ENCODE measurements at regions not wholly inside any gene's neighbourhood (a gene's known extent, or its start where the extent isn't known, plus 50 kb on each side); places are given as distances from the start of the nearest gene placed in this dataset.
"Not testable (repeated sequence)": the region's sequence is repeated elsewhere in the genome, so short reads cannot be mapped to it uniquely, and the experiment has no call there.

DNA sequence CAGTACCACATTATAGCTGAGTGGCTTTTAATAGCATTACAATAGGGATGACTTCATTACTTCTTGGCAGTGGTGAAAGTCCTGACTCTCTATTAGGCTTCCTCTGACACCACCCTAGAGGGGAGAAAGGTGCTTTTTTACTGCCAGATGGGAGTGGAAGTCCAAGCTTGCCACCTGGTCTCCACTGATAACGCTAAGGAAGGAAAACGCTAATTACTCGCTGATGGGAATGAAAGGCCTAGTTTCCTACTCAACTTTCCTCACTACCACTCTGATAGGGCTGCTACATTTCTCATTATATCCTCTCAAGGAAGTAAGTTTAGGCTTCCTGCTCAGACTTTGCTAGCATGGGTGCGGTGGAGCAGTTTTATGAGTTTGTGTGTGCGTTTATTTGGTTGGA, 62.3 kb upstream of the PAGE3 start:
- ATAC-seq (no peak), DNase-seq (ENCODE audit: missing footprints) (no peak)
- intact Hi-C loops (cut with DNase I) = loop anchor here (5.0 kb wide), 1 partner anchor 190 kb away; no protein-coding TSS in a partner anchor

DNA sequence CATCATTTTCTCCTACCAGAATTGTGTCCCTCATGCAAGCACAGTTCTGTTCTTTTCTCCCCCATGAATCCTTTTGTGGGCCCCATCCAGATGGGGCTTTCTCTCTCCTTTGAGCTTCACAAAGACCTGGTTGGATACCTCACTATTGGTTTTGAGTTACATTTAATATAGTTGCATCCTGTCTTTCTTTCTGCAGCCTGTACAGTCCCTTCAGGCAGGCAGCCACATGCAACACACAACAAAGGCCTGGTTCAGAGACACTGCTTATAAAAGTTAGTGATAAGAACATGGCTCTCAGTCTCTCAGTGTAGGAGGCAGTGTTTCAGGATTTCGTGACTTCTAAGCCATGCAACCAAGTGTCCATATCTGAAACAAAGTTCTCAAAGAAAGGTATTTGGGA, 70.6 kb upstream of the PAGE3 start:
- no peak for ATAC-seq
- intact Hi-C loops (cut with DNase I) = no loop called here
- DNase-seq (ENCODE audit: missing footprints) = no peak

DNA sequence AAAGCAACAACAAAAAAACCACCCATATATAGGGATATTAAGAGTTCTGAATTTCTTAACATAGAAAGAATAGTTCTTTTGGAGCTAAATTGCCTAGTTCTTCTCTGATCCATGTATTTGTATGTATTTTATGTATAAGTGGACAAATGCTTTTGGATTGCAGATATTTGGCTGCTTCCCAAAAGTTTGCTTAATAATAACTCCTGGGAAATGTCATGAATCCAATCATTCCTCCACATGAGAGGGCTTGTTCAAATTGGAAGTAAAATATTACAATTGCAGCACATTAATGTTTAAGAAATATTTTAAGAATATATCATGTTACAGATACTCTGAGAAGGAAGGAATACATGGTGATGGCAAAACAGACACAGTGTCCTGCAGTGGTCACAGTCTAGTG, 71.5 kb upstream of the PAGE3 start:
- DNase-seq (ENCODE audit: missing footprints) = no peak
- no peak for ATAC-seq
- intact Hi-C loops (cut with DNase I) = no loop called here

DNA sequence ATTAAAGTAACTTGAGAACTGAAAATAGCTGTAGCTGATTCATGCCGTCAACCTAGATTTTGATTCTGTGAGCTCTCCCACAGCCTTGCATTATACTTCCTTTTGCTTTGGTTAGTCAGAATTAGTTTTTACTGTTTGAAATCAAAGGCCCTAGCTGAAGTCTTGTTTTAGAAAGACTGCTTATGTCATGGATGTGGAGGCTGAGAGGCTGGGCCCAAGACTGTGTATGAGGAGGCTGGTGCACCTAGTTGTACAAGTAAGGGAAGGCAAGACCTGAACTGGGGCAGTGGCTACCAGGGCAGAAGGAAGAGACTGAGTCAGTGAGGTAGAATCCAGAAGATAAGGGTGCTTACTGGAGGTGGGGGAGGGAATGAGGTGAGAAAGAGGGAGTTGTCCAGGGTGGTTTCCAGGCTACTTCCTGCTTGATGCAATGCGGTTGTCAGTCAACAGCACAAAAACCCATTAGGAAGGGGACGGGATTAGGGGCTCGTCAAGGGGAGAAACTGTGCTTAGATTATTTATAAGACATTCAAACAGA, 76.2 kb upstream of the PAGE3 start:
- ATAC-seq (no peak), DNase-seq (ENCODE audit: missing footprints) (no peak)
- intact Hi-C loops (cut with DNase I) = no loop called here

DNA sequence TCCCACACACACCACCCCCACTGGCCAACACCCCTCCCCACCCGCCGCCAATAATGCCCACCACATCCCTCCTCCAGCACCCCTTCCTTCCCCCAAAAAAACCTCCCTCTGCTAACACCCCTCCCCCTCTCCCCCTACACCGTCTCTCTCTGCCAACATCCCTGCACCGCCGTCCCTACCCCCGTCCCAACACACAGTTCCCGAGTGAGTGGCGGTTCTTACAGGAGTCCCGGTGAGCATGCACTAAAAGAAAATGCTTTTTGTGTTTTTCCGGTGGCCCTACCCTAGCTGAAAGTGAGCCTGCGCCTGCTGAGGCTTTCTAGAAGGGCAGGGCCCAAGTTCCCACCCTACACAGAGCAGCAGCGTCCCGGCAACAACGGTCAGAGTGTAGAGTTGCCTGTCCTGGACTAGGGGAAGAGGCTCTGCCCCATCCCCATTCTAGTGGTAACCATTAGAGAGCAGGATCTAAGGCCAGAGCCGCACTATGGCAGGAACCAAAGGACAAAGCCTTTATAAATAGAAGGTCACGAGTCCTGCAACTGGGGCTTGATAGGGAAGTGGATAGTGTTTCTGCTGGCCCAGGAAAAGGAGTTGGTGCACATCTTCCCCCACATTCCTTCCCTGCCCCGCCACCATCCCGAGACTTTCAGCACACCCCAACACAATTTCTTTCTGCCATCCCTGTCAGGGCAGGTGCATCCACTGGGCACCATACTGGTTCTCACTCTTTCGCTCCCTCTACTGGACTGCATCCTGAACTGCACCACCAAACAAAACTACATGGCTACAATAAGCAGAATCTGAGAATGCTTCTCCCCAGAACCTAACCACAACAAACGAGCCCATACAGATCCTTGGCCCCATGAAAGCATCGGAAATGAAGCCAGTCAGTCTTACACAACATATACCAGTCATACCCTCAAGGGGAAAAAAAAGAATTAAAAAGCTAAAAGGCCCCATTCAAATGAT, 78.1 kb upstream of the PAGE3 start:
- DNase-seq (ENCODE audit: missing footprints) (no peak), ATAC-seq (no peak)
- intact Hi-C loops (cut with DNase I) = loop anchor here (2.0 kb wide), 1 partner anchor 206 kb away; no protein-coding TSS in a partner anchor

DNA sequence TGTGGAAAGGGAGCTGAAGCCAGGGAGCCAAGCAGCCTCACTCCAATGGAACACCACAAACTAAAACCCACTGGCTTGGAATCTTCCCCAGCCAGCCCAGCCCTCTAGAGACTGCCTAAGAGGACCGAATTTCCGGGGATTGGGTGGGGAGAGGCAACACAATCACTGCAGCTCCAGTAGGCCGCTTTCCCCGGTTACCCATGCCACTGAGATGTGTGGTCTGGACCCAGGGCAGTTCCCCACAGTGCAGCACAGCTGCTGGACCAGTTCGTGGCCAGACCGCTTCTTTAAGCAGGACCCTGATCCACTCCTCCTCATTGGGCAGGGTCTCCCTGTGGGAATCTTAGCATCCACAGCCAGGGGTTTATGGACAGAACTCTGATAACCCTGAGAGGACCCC, 91.9 kb upstream of the PAGE3 start:
- ATAC-seq (no peak), DNase-seq (ENCODE audit: missing footprints) (no peak)
- intact Hi-C loops (cut with DNase I) = no loop called here

DNA sequence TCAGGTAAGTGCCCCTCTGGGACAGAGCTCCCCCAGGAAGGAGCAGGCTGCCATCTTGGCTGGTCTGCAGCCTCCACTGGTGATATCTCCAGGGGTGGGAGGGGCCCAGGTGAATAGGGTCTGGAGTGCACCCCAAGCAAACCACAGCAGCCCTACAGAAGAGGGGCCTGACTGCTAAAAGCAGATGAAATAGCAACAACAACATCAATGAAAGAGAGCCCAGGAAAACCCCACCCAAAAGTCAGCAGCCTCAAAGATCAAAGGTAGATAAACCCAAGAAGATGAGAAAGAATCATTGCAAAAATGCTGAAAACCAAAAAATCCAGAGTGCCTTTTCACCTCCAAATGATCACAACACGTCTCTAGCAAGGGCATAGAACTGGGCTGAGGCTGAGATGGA, 92.5 kb upstream of the PAGE3 start:
- no peak for ATAC-seq
- intact Hi-C loops (cut with DNase I) = no loop called here
- DNase-seq (ENCODE audit: missing footprints) = no peak

DNA sequence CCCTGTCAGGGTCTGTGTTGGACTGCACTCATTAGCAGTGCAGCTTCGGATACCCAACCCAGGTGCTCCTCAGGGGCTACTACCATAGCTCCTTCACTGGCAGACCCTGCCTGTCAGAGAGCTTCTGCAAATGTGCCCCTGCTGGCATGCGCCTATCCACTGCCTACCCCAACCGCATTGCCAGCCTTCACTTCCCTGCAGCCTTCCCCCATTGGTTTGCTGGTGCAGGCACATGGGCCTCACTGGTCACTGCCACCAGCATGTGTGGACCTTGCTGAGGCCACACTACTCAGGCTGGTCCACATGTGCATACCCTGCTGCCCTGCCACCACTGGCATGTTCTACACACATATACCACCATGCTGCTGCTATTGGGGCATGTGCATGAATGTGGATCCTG, 72.5 kb upstream of the MAGEH1 start:
- intact Hi-C loops (cut with DNase I) = no loop called here
- DNase-seq (ENCODE audit: missing footprints) (no peak), ATAC-seq (no peak)

DNA sequence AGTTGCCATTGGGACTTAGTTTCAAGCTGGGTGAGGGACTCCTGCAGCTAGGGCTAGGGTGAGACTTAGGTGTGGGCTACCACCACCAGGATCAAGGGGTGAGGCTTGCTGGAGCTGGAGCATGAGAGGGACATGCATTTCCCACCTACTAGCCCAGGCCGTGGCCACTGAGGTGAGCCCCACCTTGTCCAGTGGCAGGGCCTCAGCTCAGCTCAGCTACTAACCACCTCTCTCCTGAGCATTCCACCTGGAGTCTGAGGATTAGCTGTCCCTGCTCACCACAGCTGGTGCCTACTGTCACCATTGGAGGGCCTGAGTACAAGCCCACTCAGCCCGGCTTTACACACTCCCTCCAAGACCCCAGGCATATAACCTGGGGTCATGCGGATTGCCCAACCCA, 62.6 kb upstream of the MAGEH1 start:
- no peak for ATAC-seq
- no peak for DNase-seq (ENCODE audit: missing footprints)
- intact Hi-C loops (cut with DNase I) = no loop called here

DNA sequence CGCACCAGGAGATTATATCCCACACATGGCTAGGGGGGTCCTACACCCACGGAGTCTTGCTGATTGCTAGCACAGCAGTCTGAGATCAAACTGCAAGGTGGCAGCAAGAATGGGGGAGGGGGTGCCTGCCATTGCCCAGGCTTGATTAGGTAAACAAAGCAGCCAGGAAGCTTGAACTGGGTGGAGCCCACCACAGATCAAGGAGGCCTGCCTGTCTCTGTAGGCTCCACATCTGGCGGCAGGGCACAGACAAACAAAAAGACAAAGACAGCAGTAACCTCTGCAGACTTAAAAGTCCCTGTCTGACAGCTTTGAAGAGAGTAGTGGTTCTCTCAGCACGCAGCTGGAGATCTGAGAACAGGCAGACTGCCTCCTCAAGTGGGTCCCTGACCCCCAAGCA, 55.1 kb upstream of the MAGEH1 start:
- intact Hi-C loops (cut with DNase I); DNase-seq (ENCODE audit: missing footprints); ATAC-seq: not testable (repeated sequence)

Data from Right ventricle myocardium inferior (tissue), 1 donor.